ENCODE measurements at regions not wholly inside any gene's neighbourhood (a gene's known extent, or its start where the extent isn't known, plus 50 kb on each side); places are given as distances from the start of the nearest gene placed in this dataset.

GRCh38 chr11:13103962-13104554 lies 94.9 kb downstream of the RASSF10 start:
- Histone ChIP-seq H3K9me2 (ENCODE audit: low read depth, low read length) (no peaks in the 10 kb centered on the region), H3K27me3 (ENCODE audit: insufficient read depth, low read length) (no peaks in the 10 kb centered on the region), H2AFZ (ENCODE audit: low read length) (no peak overlapping the region), H3K36me3 (ENCODE audit: insufficient read depth, low read length) (no peaks in the 10 kb centered on the region), H3K79me2 (ENCODE audit: insufficient read depth, low read length) (no peaks in the 10 kb centered on the region), H3K9ac (ENCODE audit: low read length) (no peak overlapping the region), H3K4me1 (ENCODE audit: insufficient read depth, low read length, severe bottlenecking) (no peaks in the 10 kb centered on the region), H4K20me1 (ENCODE audit: insufficient read depth, low read length) (no peaks in the 10 kb centered on the region), H3K4me2 (ENCODE audit: low read length) (no peak overlapping the region), H3K4me3 (ENCODE audit: low read depth, low read length, poor library complexity, severe bottlenecking) (no peak overlapping the region), H3K9me3 (ENCODE audit: low read length) (no peaks in the 10 kb centered on the region), H3F3A (ENCODE audit: insufficient read depth, low read length) (no peaks in the 10 kb centered on the region), H3K27ac (ENCODE audit: low read depth, low read length, poor library complexity, severe bottlenecking) (no peak overlapping the region)
- TF ChIP-seq CTCF (IDR thresholded peaks at IDR 0.05; ENCODE audit: low read length) (no peak), EZH2 (IDR thresholded peaks at IDR 0.05; ENCODE audit: borderline replicate concordance, low read length) (no peak)

- no peak for TF ChIP-seq CTCF (IDR thresholded peaks at IDR 0.05; ENCODE audit: low read length)
- no peak for TF ChIP-seq EZH2 (IDR thresholded peaks at IDR 0.05; ENCODE audit: borderline replicate concordance, low read length)
- Histone ChIP-seq H3K27me3 (ENCODE audit: insufficient read depth, low read length) (no peaks in the 10 kb centered on the region), H3K9me3 (ENCODE audit: low read length) (no peaks in the 10 kb centered on the region), H3K27ac (ENCODE audit: low read depth, low read length, poor library complexity, severe bottlenecking) (no peak overlapping the region), H3K4me1 (ENCODE audit: insufficient read depth, low read length, severe bottlenecking) (no peaks in the 10 kb centered on the region), H3K9ac (ENCODE audit: low read length) (no peak overlapping the region), H3K36me3 (ENCODE audit: insufficient read depth, low read length) (no peaks in the 10 kb centered on the region), H2AFZ (ENCODE audit: low read length) (no peak overlapping the region), H3F3A (ENCODE audit: insufficient read depth, low read length) (no peaks in the 10 kb centered on the region), H3K4me2 (ENCODE audit: low read length) (no peak overlapping the region), H3K4me3 (ENCODE audit: low read depth, low read length, poor library complexity, severe bottlenecking) (no peak overlapping the region), H3K9me2 (ENCODE audit: low read depth, low read length) (no peaks in the 10 kb centered on the region), H3K79me2 (ENCODE audit: insufficient read depth, low read length) (no peaks in the 10 kb centered on the region), H4K20me1 (ENCODE audit: insufficient read depth, low read length) (no peaks in the 10 kb centered on the region)
Measured at GRCh38 chr11:13104619-13105236, 95.6 kb downstream of the RASSF10 start.

GRCh38 chr11:13105237-13105844 lies 96.2 kb downstream of the RASSF10 start:
- H3K4me1 ChIP-seq (ENCODE audit: insufficient read depth, low read length, severe bottlenecking): no peaks in the 10 kb centered on the region
- no peak overlapping the region for H3K4me3 ChIP-seq (ENCODE audit: low read depth, low read length, poor library complexity, severe bottlenecking)
- TF ChIP-seq EZH2 (IDR thresholded peaks at IDR 0.05; ENCODE audit: borderline replicate concordance, low read length): no peak
- no peak for TF ChIP-seq CTCF (IDR thresholded peaks at IDR 0.05; ENCODE audit: low read length)
- H3K27ac ChIP-seq (ENCODE audit: low read depth, low read length, poor library complexity, severe bottlenecking): no peak overlapping the region
- no peaks in the 10 kb centered on the region for H3K36me3 ChIP-seq (ENCODE audit: insufficient read depth, low read length)
- no peaks in the 10 kb centered on the region for H3F3A ChIP-seq (ENCODE audit: insufficient read depth, low read length)
- H3K9ac ChIP-seq (ENCODE audit: low read length): no peak overlapping the region
- H4K20me1 ChIP-seq (ENCODE audit: insufficient read depth, low read length): no peaks in the 10 kb centered on the region
- H3K79me2 ChIP-seq (ENCODE audit: insufficient read depth, low read length): no peaks in the 10 kb centered on the region
- H3K27me3 ChIP-seq (ENCODE audit: insufficient read depth, low read length): no peaks in the 10 kb centered on the region
- no peaks in the 10 kb centered on the region for H3K9me3 ChIP-seq (ENCODE audit: low read length)
- no peak overlapping the region for H3K4me2 ChIP-seq (ENCODE audit: low read length)
- no peak overlapping the region for H2AFZ ChIP-seq (ENCODE audit: low read length)
- no peaks in the 10 kb centered on the region for H3K9me2 ChIP-seq (ENCODE audit: low read depth, low read length)

Data from OCI-LY1 (cell line).